ENCODE measurements at regions not wholly inside any gene's neighbourhood (a gene's known extent, or its start where the extent isn't known, plus 50 kb on each side); places are given as distances from the start of the nearest gene placed in this dataset.

- H3K27me3 ChIP-seq, result no peaks in the 10 kb centered on the region
- H3K27ac ChIP-seq, result no peak overlapping the region
- TF ChIP-seq CTCF (IDR thresholded peaks at IDR 0.05) (no peak), POLR2A (IDR thresholded peaks at IDR 0.05) (no peak)
- 77 to 86% methylated on average over 3 to 5 of the region's 5 CpGs for WGBS, 2 donors
- H3K36me3 ChIP-seq (ENCODE audit: low read depth, missing control alignments), result no peaks in the 10 kb centered on the region
- H3K4me1 ChIP-seq, result peaks cover 4% of the 10 kb centered on the region
- DNase-seq, result no peak
- no peak overlapping the region for H3K4me3 ChIP-seq
- H3K9me3 ChIP-seq, result no peaks in the 10 kb centered on the region
- intact Hi-C loops (cut with DNase I; ENCODE audit: low total_unique reads), result no loop called here
These were observed 239.5 kb upstream of the PITRM1 start for GRCh38 chr10:3412071-3412582.

- DNase-seq, result no peak
- H3K9me3 ChIP-seq, result no peaks in the 10 kb centered on the region
- H3K27me3 ChIP-seq, result no peaks in the 10 kb centered on the region
- H3K36me3 ChIP-seq (ENCODE audit: low read depth, missing control alignments), result no peaks in the 10 kb centered on the region
- WGBS, 2 donors, result 73 to 80% methylated on average over 3 of the region's 3 CpGs
- H3K27ac ChIP-seq, result no peak overlapping the region
- H3K4me3 ChIP-seq, result no peak overlapping the region
- no peak for TF ChIP-seq CTCF (IDR thresholded peaks at IDR 0.05)
- TF ChIP-seq POLR2A (IDR thresholded peaks at IDR 0.05), result no peak
- intact Hi-C loops (cut with DNase I; ENCODE audit: low total_unique reads), result no loop called here
- peaks cover 4% of the 10 kb centered on the region for H3K4me1 ChIP-seq
These were observed 238.5 kb upstream of the PITRM1 start for GRCh38 chr10:3411044-3411443.

- Histone ChIP-seq H3K4me3 (no peak overlapping the region), H3K27me3 (no peaks in the 10 kb centered on the region), H3K27ac (no peak overlapping the region), H3K9me3 (no peaks in the 10 kb centered on the region), H3K36me3 (ENCODE audit: low read depth, missing control alignments) (no peaks in the 10 kb centered on the region), H3K4me1 (peaks cover 4% of the 10 kb centered on the region)
- TF ChIP-seq POLR2A (IDR thresholded peaks at IDR 0.05), result no peak
- no peak for TF ChIP-seq CTCF (IDR thresholded peaks at IDR 0.05)
- intact Hi-C loops (cut with DNase I; ENCODE audit: low total_unique reads), result no loop called here
- DNase-seq, result no peak
- 90 to 100% methylated on average over 1 to 4 of the region's 4 CpGs for WGBS, 2 donors
These were observed 237.3 kb upstream of the PITRM1 start for GRCh38 chr10:3409928-3410327.

GRCh38 chr10:3408603-3409365, 236.2 kb upstream of the PITRM1 start:
- no peak for TF ChIP-seq POLR2A (IDR thresholded peaks at IDR 0.05)
- TF ChIP-seq CTCF (IDR thresholded peaks at IDR 0.05), result no peak
- WGBS, 2 donors, result 47 to 64% methylated on average over 6 of the region's 6 CpGs
- no peaks in the 10 kb centered on the region for H3K36me3 ChIP-seq (ENCODE audit: low read depth, missing control alignments)
- H3K9me3 ChIP-seq, result no peaks in the 10 kb centered on the region
- H3K4me3 ChIP-seq, result no peak overlapping the region
- DNase-seq, result no peak
- H3K27ac ChIP-seq, result no peak overlapping the region
- no peaks in the 10 kb centered on the region for H3K27me3 ChIP-seq
- intact Hi-C loops (cut with DNase I; ENCODE audit: low total_unique reads), result no loop called here
- H3K4me1 ChIP-seq, result peaks cover 4% of the 10 kb centered on the region

- no peaks in the 10 kb centered on the region for H3K36me3 ChIP-seq (ENCODE audit: low read depth, missing control alignments)
- TF ChIP-seq CTCF (IDR thresholded peaks at IDR 0.05) (no peak), POLR2A (IDR thresholded peaks at IDR 0.05) (no peak)
- 93 to 100% methylated on average over 1 to 12 of the region's 12 CpGs for WGBS, 2 donors
- H3K9me3 ChIP-seq, result no peaks in the 10 kb centered on the region
- H3K27me3 ChIP-seq, result no peaks in the 10 kb centered on the region
- intact Hi-C loops (cut with DNase I; ENCODE audit: low total_unique reads), result no loop called here
- no peak for DNase-seq
- H3K4me1 ChIP-seq, result peaks cover 4% of the 10 kb centered on the region
- H3K27ac ChIP-seq, result no peak overlapping the region
- H3K4me3 ChIP-seq, result no peak overlapping the region
These were observed 234.6 kb upstream of the PITRM1 start for GRCh38 chr10:3407208-3407607.
